MM.1S (cell line): ENCODE measurements at regions not wholly inside any gene's neighbourhood (a gene's known extent, or its start where the extent isn't known, plus 50 kb on each side); places are given as distances from the start of the nearest gene placed in this dataset.

Source experiments
- CTCF ChIP-seq: fragments of 300-600 bp; sonication (generic); IDR thresholded peaks from 2 replicates; pipeline ENCODE4 v1.5.1; 2016; ENCODE audit warnings: antibody characterized with exemption, low read length, mixed read lengths
- EZH2 ChIP-seq: fragments of 300-600 bp; sonication (generic); optimal IDR thresholded peaks from 2 replicates; pipeline ENCODE3; 2017; ENCODE audit warnings: low read depth, mild to moderate bottlenecking, antibody characterized with exemption, low read length, mixed read lengths
- EZH2phosphoT487 ChIP-seq: fragments of 300-600 bp; sonication (generic); IDR thresholded peaks from 2 replicates; pipeline ENCODE4 v1.6.1; 2018; ENCODE audit warnings: antibody characterized with exemption, low read length

- no peak for TF ChIP-seq CTCF
- TF ChIP-seq EZH2: no peak
- no peak for TF ChIP-seq EZH2phosphoT487
Observed at GRCh38 chr4:120319046-120319767, 252.6 kb upstream of the MAD2L1 start.
